K562 (cell line): ENCODE measurements at regions not wholly inside any gene's neighbourhood (a gene's known extent, or its start where the extent isn't known, plus 50 kb on each side); places are given as distances from the start of the nearest gene placed in this dataset.

Source experiments
- ATAC-seq: fragments of 200-7000 bp; cut with Tn5 transposase; 3 replicates; pipeline ENCODE4 v1.9.1; 2020; ENCODE audit warnings: moderate library complexity
- BruUV-seq: library from RNA; stranded (reverse); fragments of 400-500 nt; replicated peaks from 2 replicates; lab custom pipeline; 2021; lab: Mats Ljungman, UMichigan
- CTCF ChIA-PET: fragments of 300-600 bp; formaldehyde crosslinking; extraction: SDS; loops from one replicate; lab custom pipeline; 2021; ENCODE audit warnings: low intra/inter-chr PET ratio; lab: Yijun Ruan, JAX
- POLR2A ChIA-PET: fragments of 300-600, 350-650 bp; sonication (Branson Sonifier 250); formaldehyde crosslinking; extraction: SDS; loops from one replicate; lab custom pipeline; 2021; ENCODE audit warnings: antibody characterized with exemption, inconsistent platforms; lab: Yijun Ruan, JAX
- DNase-seq, 4 experiments: peaks; one replicate each; pipeline versions ENCODE4 v3.0.0 to v3.0.0-alpha.2; 2011 to 2018; ENCODE audit warnings: low spot score in 3 of 4, mixed read lengths in 3 of 4; ENCODE audit errors: extremely low read depth in 1 of 4
- FAIRE-seq: peaks from 2 replicates; lab custom pipeline; 2011; peaks lifted over from hg19 to GRCh38; lab: Jason Lieb, UNC
- H2AFZ ChIP-seq: 2 replicates; pipeline ENCODE4 v1.6.0; 2011; ENCODE audit warnings: low read depth, low read length, control low read depth, inconsistent platforms
- H3K27ac ChIP-seq: fragments of 200-600 bp; 3 replicates; pipeline ENCODE4 v1.8.0; 2011; ENCODE audit warnings: low read depth, mild to moderate bottlenecking, control low read depth, inconsistent platforms, low read length, moderate library complexity, mixed read lengths; ENCODE audit errors: extremely low read depth
- H3K27me3 ChIP-seq, 2 experiments: fragments of 300-600 bp in 1 of 2; 2 replicates in 1 of 2; 3 replicates in 1 of 2; pipeline versions ENCODE4 v1.6.0 to v1.8.0; 2011; ENCODE audit warnings: inconsistent platforms in 2 of 2, low read length in 2 of 2, mild to moderate bottlenecking in 1 of 2, mixed read lengths in 1 of 2, moderate library complexity in 1 of 2; ENCODE audit not compliant: control insufficient read depth in 2 of 2, insufficient read depth in 2 of 2
- H3K36me3 ChIP-seq: fragments of 300-600 bp; 3 replicates; pipeline ENCODE4 v1.8.0; 2011; ENCODE audit warnings: mild to moderate bottlenecking, low read length, inconsistent platforms; ENCODE audit not compliant: control insufficient read depth, insufficient read depth
- H3K4me1 ChIP-seq, 2 experiments: fragments of 200-600 bp in 1 of 2; replicated peaks in 1 of 2; 2 replicates in 1 of 2; 3 replicates in 1 of 2; pipeline versions ENCODE4 v1.5.1 to v1.8.0; 2011; ENCODE audit warnings: inconsistent platforms in 2 of 2, low read length in 2 of 2, mild to moderate bottlenecking in 1 of 2, mixed read lengths in 1 of 2, moderate library complexity in 1 of 2; ENCODE audit not compliant: control insufficient read depth in 2 of 2, insufficient read depth in 2 of 2
- H3K4me2 ChIP-seq: 2 replicates; pipeline ENCODE4 v1.6.1; 2011; ENCODE audit warnings: low read length, control low read depth, inconsistent platforms, mixed read lengths; ENCODE audit not compliant: insufficient read depth
- H3K4me3 ChIP-seq: fragments of 200-600 bp; sonication (generic), shearing (Covaris generic); 2 replicates; pipeline ENCODE4 v1.5.1; 2016; ENCODE audit warnings: control low read depth, inconsistent platforms
- H3K79me2 ChIP-seq: fragments of 200-600 bp; 3 replicates; pipeline ENCODE4 v1.8.0; 2011; ENCODE audit warnings: low read length, inconsistent platforms; ENCODE audit not compliant: control insufficient read depth, insufficient read depth
- H3K9ac ChIP-seq, 2 experiments: 2 replicates each; pipeline versions ENCODE4 v1.6.0 to v1.6.1; 2011; ENCODE audit warnings: low read depth in 2 of 2, low read length in 2 of 2, control low read depth in 1 of 2, inconsistent platforms in 1 of 2, mild to moderate bottlenecking in 1 of 2, mixed read lengths in 1 of 2; ENCODE audit not compliant: insufficient read depth in 1 of 2
- H3K9me1 ChIP-seq: one replicate; pipeline ENCODE4 v1.6.0; 2011; ENCODE audit warnings: inconsistent platforms, mild to moderate bottlenecking, low read length, moderate library complexity; ENCODE audit not compliant: control insufficient read depth, insufficient read depth
- H3K9me3 ChIP-seq: replicated peaks from 2 replicates; pipeline ENCODE4 v1.5.1; 2011; ENCODE audit warnings: low read depth, low read length, inconsistent platforms; ENCODE audit not compliant: control insufficient read depth, insufficient read depth
- H4K20me1 ChIP-seq: replicated peaks from 2 replicates; pipeline ENCODE4 v1.6.1; 2011; ENCODE audit warnings: low read length, inconsistent platforms, mixed read lengths; ENCODE audit not compliant: control insufficient read depth, insufficient read depth
- EZH2 ChIP-seq: IDR thresholded peaks from 2 replicates; pipeline ENCODE4 v1.6.1; 2012; ENCODE audit warnings: low read depth, mild to moderate bottlenecking, inconsistent platforms, low read length, borderline replicate concordance
- HDAC8 ChIP-seq: fragments of 450-650 bp; IDR thresholded peaks from 2 replicates; pipeline ENCODE4 v1.6.1; 2016; ENCODE audit warnings: mild to moderate bottlenecking, missing genetic modification characterization, moderate library complexity, missing compliant biosample characterization
- MCM2 ChIP-seq: fragments of 450-650 bp; IDR thresholded peaks from 2 replicates; pipeline ENCODE4 v1.6.1; 2017; ENCODE audit warnings: low read depth, mild to moderate bottlenecking
- MTA1 ChIP-seq: fragments of 450-650 bp; IDR thresholded peaks from 2 replicates; pipeline ENCODE4 v1.6.1; 2017; ENCODE audit warnings: borderline replicate concordance
- PML ChIP-seq: IDR thresholded peaks from 2 replicates; pipeline ENCODE4 v1.6.1; 2012; ENCODE audit warnings: low read length, inconsistent platforms
- RBFOX2 ChIP-seq: fragments of 200-400 bp; formaldehyde crosslinking; IDR thresholded peaks from 2 replicates; pipeline ENCODE4 v1.6.1; 2017; ENCODE audit warnings: low read depth, mild to moderate bottlenecking, low read length, moderate library complexity
- RBM22 ChIP-seq: fragments of 200-400 bp; formaldehyde crosslinking; IDR thresholded peaks from 2 replicates; pipeline ENCODE4 v1.6.1; 2018; ENCODE audit warnings: low read length, low read depth; ENCODE audit not compliant: poor library complexity, severe bottlenecking
- SAP30 ChIP-seq: fragments of 200-600 bp; sonication (generic); IDR thresholded peaks from 2 replicates; pipeline ENCODE4 v1.6.1; 2012; ENCODE audit warnings: borderline replicate concordance, low read depth, mild to moderate bottlenecking, moderate library complexity, low read length, control low read depth, inconsistent platforms; ENCODE audit not compliant: insufficient read depth, poor library complexity, severe bottlenecking
- SMAD1 ChIP-seq: fragments of 150-350 bp; IDR thresholded peaks from 2 replicates; pipeline ENCODE4 v1.6.1; 2014; ENCODE audit warnings: low read length, low read depth; ENCODE audit not compliant: partially characterized antibody
- SMARCC2 ChIP-seq: fragments of 450-650 bp; IDR thresholded peaks from 2 replicates; pipeline ENCODE4 v1.6.1; 2017; ENCODE audit warnings: antibody characterized with exemption, moderate library complexity, mild to moderate bottlenecking, low read depth
- SPI1 ChIP-seq: IDR thresholded peaks from 2 replicates; pipeline ENCODE4 v1.6.1; 2011; ENCODE audit warnings: low read depth, low read length, control low read depth, borderline replicate concordance
- TAF7 ChIP-seq: fragments of 450-650 bp; IDR thresholded peaks from 2 replicates; pipeline ENCODE4 v1.6.1; 2016; ENCODE audit warnings: missing genetic modification characterization, missing compliant biosample characterization
- TRIM28 ChIP-seq: fragments of 450-650 bp; IDR thresholded peaks from 2 replicates; pipeline ENCODE4 v1.6.1; 2017
- WGBS: fragments of 100-300 bp; shearing (Covaris generic); methylation state at CpG from one replicate; pipeline ENCODE4 v1.1.6; 2016; ENCODE audit warnings: low coverage, mixed read lengths; ENCODE audit not compliant: insufficient coverage; ENCODE audit errors: missing lambda C conversion rate; 5-methylcytosine and 5-hydroxymethylcytosine counted together
- in situ Hi-C: fragments of 300-500 bp; cut with MboI; formaldehyde crosslinking; loops from 4 replicates; pipeline ENCODE4 v1.15.0; 2018; ENCODE audit warnings: inconsistent platforms, mixed read lengths
- intact Hi-C: fragments of 100-400 bp; cut with micrococcal nuclease; formaldehyde crosslinking; loops from 2 replicates; pipeline ENCODE4 v1.14.2; 2022
- TF ChIP-seq, protein P1 (sequence below): sonication (generic); formaldehyde crosslinking; IDR thresholded peaks from 2 replicates; pipeline ENCODE4 v1.8.0; 2022; ENCODE audit warnings: missing genetic modification reagents, mild to moderate bottlenecking, borderline replicate concordance
- TF ChIP-seq, protein P2 (sequence below): fragments of 250-450 bp; sonication (Bioruptor Pico); IDR thresholded peaks from 2 replicates; pipeline ENCODE4 v1.8.0; 2021; ENCODE audit warnings: borderline replicate concordance, mild to moderate bottlenecking, moderate library complexity; ENCODE audit not compliant: poor library complexity, severe bottlenecking
- TF ChIP-seq, protein P3 (sequence below): sonication (generic); formaldehyde crosslinking; IDR thresholded peaks from 2 replicates; pipeline ENCODE4 v1.8.1; 2023; ENCODE audit warnings: mild to moderate bottlenecking, missing genetic modification reagents
- TF ChIP-seq, protein P4 (sequence below): fragments of 250-450 bp; sonication (Bioruptor Pico); IDR thresholded peaks from 2 replicates; pipeline ENCODE4 v1.8.0; 2021; ENCODE audit warnings: moderate library complexity, mild to moderate bottlenecking, inconsistent platforms

DNA sequence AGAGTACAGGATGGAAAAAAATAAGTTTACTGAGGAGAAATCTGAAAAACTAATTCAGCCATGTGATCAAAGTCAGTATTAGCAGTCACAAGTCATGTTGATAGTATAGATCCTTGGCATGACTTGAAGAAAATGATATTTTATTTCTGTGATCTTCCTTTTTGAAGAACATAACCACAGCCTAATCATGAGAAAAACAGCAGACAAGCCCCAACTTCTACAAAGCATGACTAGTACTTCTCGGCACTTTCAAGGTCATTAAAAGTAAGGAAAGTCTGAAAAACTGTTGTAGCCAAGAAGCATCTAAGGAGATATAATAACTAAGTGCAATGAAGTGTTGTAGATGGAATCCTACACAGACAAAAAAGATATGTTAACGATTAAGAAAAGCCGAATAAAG, 264.1 kb upstream of the FOXG1 start (continued):
- TF ChIP-seq, protein P1, sequence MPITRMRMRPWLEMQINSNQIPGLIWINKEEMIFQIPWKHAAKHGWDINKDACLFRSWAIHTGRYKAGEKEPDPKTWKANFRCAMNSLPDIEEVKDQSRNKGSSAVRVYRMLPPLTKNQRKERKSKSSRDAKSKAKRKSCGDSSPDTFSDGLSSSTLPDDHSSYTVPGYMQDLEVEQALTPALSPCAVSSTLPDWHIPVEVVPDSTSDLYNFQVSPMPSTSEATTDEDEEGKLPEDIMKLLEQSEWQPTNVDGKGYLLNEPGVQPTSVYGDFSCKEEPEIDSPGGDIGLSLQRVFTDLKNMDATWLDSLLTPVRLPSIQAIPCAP (CRISPR knock-in tag): no peak

DNA sequence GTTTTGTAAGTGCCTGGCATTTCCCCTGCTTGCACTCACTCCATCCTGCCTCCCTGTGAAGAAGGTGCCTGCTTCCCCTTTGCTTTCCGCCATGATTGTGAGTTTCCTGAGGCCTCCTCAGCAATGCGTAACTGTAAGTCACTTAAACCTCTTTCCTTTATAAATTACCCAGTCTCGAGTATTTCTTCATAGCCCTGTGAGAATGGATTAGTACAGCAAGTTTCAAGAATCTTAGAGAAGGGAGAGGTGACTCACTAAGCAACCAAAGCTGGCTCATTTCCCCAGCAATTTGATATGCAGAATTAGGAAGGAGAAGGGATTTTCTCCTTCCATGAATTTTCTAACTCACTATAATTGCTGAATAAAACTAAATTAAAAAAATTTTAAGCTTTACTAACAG, 251.0 kb upstream of the FOXG1 start:
- in situ Hi-C loops (no loop called here), intact Hi-C loops (no loop called here)
- ChIA-PET CTCF (no interaction called here), POLR2A (no interaction called here)
- ATAC-seq: no peak
- H2AFZ ChIP-seq: no peak overlapping the region
- H3K4me1 ChIP-seq: no peaks in the 10 kb centered on the region
- H3K27me3 ChIP-seq: no peaks in the 10 kb centered on the region
- H3K9ac ChIP-seq: no peak overlapping the region
- H3K36me3 ChIP-seq: no peaks in the 10 kb centered on the region
- H3K9me1 ChIP-seq: no peaks in the 10 kb centered on the region
- no peaks in the 10 kb centered on the region for H4K20me1 ChIP-seq
- H3K9me3 ChIP-seq: no peaks in the 10 kb centered on the region
- H3K4me3 ChIP-seq: no peak overlapping the region
- no peaks in the 10 kb centered on the region for H3K79me2 ChIP-seq
- no peak overlapping the region for H3K27ac ChIP-seq
- no peak overlapping the region for H3K4me2 ChIP-seq
- FAIRE-seq: no peak
- WGBS: 0% methylated on average over 2 of the region's 3 CpGs
- BruUV-seq: no TSS peak
- DNase-seq: no peak
- TF ChIP-seq PML (no peak), MCM2 (no peak), MTA1 (no peak), HDAC8 (tag) (no peak), SPI1 (no peak), SMAD1 (no peak), EZH2 (no peak), TAF7 (tag) (no peak), SAP30 (no peak), TRIM28 (no peak), SMARCC2 (no peak), RBFOX2 (no peak), RBM22 (no peak)
- TF ChIP-seq, protein P2, sequence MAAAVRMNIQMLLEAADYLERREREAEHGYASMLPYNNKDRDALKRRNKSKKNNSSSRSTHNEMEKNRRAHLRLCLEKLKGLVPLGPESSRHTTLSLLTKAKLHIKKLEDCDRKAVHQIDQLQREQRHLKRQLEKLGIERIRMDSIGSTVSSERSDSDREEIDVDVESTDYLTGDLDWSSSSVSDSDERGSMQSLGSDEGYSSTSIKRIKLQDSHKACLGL (CRISPR knock-in tag): no peak
- TF ChIP-seq, protein P3, sequence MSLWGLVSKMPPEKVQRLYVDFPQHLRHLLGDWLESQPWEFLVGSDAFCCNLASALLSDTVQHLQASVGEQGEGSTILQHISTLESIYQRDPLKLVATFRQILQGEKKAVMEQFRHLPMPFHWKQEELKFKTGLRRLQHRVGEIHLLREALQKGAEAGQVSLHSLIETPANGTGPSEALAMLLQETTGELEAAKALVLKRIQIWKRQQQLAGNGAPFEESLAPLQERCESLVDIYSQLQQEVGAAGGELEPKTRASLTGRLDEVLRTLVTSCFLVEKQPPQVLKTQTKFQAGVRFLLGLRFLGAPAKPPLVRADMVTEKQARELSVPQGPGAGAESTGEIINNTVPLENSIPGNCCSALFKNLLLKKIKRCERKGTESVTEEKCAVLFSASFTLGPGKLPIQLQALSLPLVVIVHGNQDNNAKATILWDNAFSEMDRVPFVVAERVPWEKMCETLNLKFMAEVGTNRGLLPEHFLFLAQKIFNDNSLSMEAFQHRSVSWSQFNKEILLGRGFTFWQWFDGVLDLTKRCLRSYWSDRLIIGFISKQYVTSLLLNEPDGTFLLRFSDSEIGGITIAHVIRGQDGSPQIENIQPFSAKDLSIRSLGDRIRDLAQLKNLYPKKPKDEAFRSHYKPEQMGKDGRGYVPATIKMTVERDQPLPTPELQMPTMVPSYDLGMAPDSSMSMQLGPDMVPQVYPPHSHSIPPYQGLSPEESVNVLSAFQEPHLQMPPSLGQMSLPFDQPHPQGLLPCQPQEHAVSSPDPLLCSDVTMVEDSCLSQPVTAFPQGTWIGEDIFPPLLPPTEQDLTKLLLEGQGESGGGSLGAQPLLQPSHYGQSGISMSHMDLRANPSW (CRISPR knock-in tag): no peak
- TF ChIP-seq, protein P4, sequence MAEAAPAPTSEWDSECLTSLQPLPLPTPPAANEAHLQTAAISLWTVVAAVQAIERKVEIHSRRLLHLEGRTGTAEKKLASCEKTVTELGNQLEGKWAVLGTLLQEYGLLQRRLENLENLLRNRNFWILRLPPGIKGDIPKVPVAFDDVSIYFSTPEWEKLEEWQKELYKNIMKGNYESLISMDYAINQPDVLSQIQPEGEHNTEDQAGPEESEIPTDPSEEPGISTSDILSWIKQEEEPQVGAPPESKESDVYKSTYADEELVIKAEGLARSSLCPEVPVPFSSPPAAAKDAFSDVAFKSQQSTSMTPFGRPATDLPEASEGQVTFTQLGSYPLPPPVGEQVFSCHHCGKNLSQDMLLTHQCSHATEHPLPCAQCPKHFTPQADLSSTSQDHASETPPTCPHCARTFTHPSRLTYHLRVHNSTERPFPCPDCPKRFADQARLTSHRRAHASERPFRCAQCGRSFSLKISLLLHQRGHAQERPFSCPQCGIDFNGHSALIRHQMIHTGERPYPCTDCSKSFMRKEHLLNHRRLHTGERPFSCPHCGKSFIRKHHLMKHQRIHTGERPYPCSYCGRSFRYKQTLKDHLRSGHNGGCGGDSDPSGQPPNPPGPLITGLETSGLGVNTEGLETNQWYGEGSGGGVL: no peak
